K562 (cell line): ENCODE measurements at regions not wholly inside any gene's neighbourhood (a gene's known extent, or its start where the extent isn't known, plus 50 kb on each side); places are given as distances from the start of the nearest gene placed in this dataset.

ENCODE experiments used
- ATAC-seq: fragments of 200-7000 bp; cut with Tn5 transposase; 3 replicates; pipeline ENCODE4 v1.9.1; 2020; ENCODE audit warnings: moderate library complexity
- BruUV-seq: library from RNA; stranded (reverse); fragments of 400-500 nt; replicated peaks from 2 replicates; lab custom pipeline; 2021; lab: Mats Ljungman, UMichigan
- CTCF ChIA-PET: fragments of 300-600 bp; formaldehyde crosslinking; extraction: SDS; loops from one replicate; lab custom pipeline; 2021; ENCODE audit warnings: low intra/inter-chr PET ratio; lab: Yijun Ruan, JAX
- POLR2A ChIA-PET: fragments of 300-600, 350-650 bp; sonication (Branson Sonifier 250); formaldehyde crosslinking; extraction: SDS; loops from one replicate; lab custom pipeline; 2021; ENCODE audit warnings: antibody characterized with exemption, inconsistent platforms; lab: Yijun Ruan, JAX
- DNase-seq, 4 experiments: peaks; one replicate each; pipeline versions ENCODE4 v3.0.0 to v3.0.0-alpha.2; 2011 to 2018; ENCODE audit warnings: low spot score in 3 of 4, mixed read lengths in 3 of 4; ENCODE audit errors: extremely low read depth in 1 of 4
- FAIRE-seq: peaks from 2 replicates; lab custom pipeline; 2011; peaks lifted over from hg19 to GRCh38; lab: Jason Lieb, UNC
- H2AFZ ChIP-seq: 2 replicates; pipeline ENCODE4 v1.6.0; 2011; ENCODE audit warnings: low read depth, low read length, control low read depth, inconsistent platforms
- H3K27ac ChIP-seq: fragments of 200-600 bp; 3 replicates; pipeline ENCODE4 v1.8.0; 2011; ENCODE audit warnings: low read depth, mild to moderate bottlenecking, control low read depth, inconsistent platforms, low read length, moderate library complexity, mixed read lengths; ENCODE audit errors: extremely low read depth
- H3K27me3 ChIP-seq, 2 experiments: fragments of 300-600 bp in 1 of 2; 2 replicates in 1 of 2; 3 replicates in 1 of 2; pipeline versions ENCODE4 v1.6.0 to v1.8.0; 2011; ENCODE audit warnings: inconsistent platforms in 2 of 2, low read length in 2 of 2, mild to moderate bottlenecking in 1 of 2, mixed read lengths in 1 of 2, moderate library complexity in 1 of 2; ENCODE audit not compliant: control insufficient read depth in 2 of 2, insufficient read depth in 2 of 2
- H3K36me3 ChIP-seq: fragments of 300-600 bp; 3 replicates; pipeline ENCODE4 v1.8.0; 2011; ENCODE audit warnings: mild to moderate bottlenecking, low read length, inconsistent platforms; ENCODE audit not compliant: control insufficient read depth, insufficient read depth
- H3K4me1 ChIP-seq, 2 experiments: fragments of 200-600 bp in 1 of 2; replicated peaks in 1 of 2; 2 replicates in 1 of 2; 3 replicates in 1 of 2; pipeline versions ENCODE4 v1.5.1 to v1.8.0; 2011; ENCODE audit warnings: inconsistent platforms in 2 of 2, low read length in 2 of 2, mild to moderate bottlenecking in 1 of 2, mixed read lengths in 1 of 2, moderate library complexity in 1 of 2; ENCODE audit not compliant: control insufficient read depth in 2 of 2, insufficient read depth in 2 of 2
- H3K4me2 ChIP-seq: 2 replicates; pipeline ENCODE4 v1.6.1; 2011; ENCODE audit warnings: low read length, control low read depth, inconsistent platforms, mixed read lengths; ENCODE audit not compliant: insufficient read depth
- H3K4me3 ChIP-seq: fragments of 200-600 bp; sonication (generic), shearing (Covaris generic); 2 replicates; pipeline ENCODE4 v1.5.1; 2016; ENCODE audit warnings: control low read depth, inconsistent platforms
- H3K79me2 ChIP-seq: fragments of 200-600 bp; 3 replicates; pipeline ENCODE4 v1.8.0; 2011; ENCODE audit warnings: low read length, inconsistent platforms; ENCODE audit not compliant: control insufficient read depth, insufficient read depth
- H3K9ac ChIP-seq, 2 experiments: 2 replicates each; pipeline versions ENCODE4 v1.6.0 to v1.6.1; 2011; ENCODE audit warnings: low read depth in 2 of 2, low read length in 2 of 2, control low read depth in 1 of 2, inconsistent platforms in 1 of 2, mild to moderate bottlenecking in 1 of 2, mixed read lengths in 1 of 2; ENCODE audit not compliant: insufficient read depth in 1 of 2
- H3K9me1 ChIP-seq: one replicate; pipeline ENCODE4 v1.6.0; 2011; ENCODE audit warnings: inconsistent platforms, mild to moderate bottlenecking, low read length, moderate library complexity; ENCODE audit not compliant: control insufficient read depth, insufficient read depth
- H3K9me3 ChIP-seq: replicated peaks from 2 replicates; pipeline ENCODE4 v1.5.1; 2011; ENCODE audit warnings: low read depth, low read length, inconsistent platforms; ENCODE audit not compliant: control insufficient read depth, insufficient read depth
- H4K20me1 ChIP-seq: replicated peaks from 2 replicates; pipeline ENCODE4 v1.6.1; 2011; ENCODE audit warnings: low read length, inconsistent platforms, mixed read lengths; ENCODE audit not compliant: control insufficient read depth, insufficient read depth
- CXXC5 ChIP-seq: fragments of 250-450 bp; sonication (Bioruptor Pico); IDR thresholded peaks from 2 replicates; pipeline ENCODE4 v1.8.0; 2022; ENCODE audit warnings: inconsistent platforms, mild to moderate bottlenecking, moderate library complexity
- FOXP1 ChIP-seq: sonication (generic); formaldehyde crosslinking; IDR thresholded peaks from 2 replicates; pipeline ENCODE4 v1.8.0; 2022; ENCODE audit warnings: mild to moderate bottlenecking, missing genetic modification reagents
- KDM5B ChIP-seq: fragments of 200-600 bp; sonication (generic); IDR thresholded peaks from 2 replicates; pipeline ENCODE4 v1.6.1; 2012; ENCODE audit warnings: low read depth, mild to moderate bottlenecking, moderate library complexity, low read length, control low read depth, inconsistent platforms; ENCODE audit not compliant: insufficient replicate concordance
- MLX ChIP-seq, 2 experiments: fragments of 450-650 bp in 1 of 2; sonication (generic) in 1 of 2; formaldehyde crosslinking; conservative IDR thresholded peaks; 2 replicates each; pipeline versions ENCODE4 v1.4.0 to v1.8.1; 2020 to 2022; ENCODE audit warnings: mild to moderate bottlenecking in 1 of 2, missing genetic modification reagents in 1 of 2
- PATZ1 ChIP-seq: fragments of 250-450 bp; sonication (Bioruptor Pico); IDR thresholded peaks from 2 replicates; pipeline ENCODE4 v1.5.0; 2020; ENCODE audit warnings: mild to moderate bottlenecking, borderline replicate concordance
- WGBS: fragments of 100-300 bp; shearing (Covaris generic); methylation state at CpG from one replicate; pipeline ENCODE4 v1.1.6; 2016; ENCODE audit warnings: low coverage, mixed read lengths; ENCODE audit not compliant: insufficient coverage; ENCODE audit errors: missing lambda C conversion rate; 5-methylcytosine and 5-hydroxymethylcytosine counted together
- in situ Hi-C: fragments of 300-500 bp; cut with MboI; formaldehyde crosslinking; loops from 4 replicates; pipeline ENCODE4 v1.15.0; 2018; ENCODE audit warnings: inconsistent platforms, mixed read lengths
- intact Hi-C: fragments of 100-400 bp; cut with micrococcal nuclease; formaldehyde crosslinking; loops from 2 replicates; pipeline ENCODE4 v1.14.2; 2022

- 6% methylated on average over 3 of the region's 3 CpGs for WGBS
- H2AFZ ChIP-seq = no peak overlapping the region
- FAIRE-seq (no peak), DNase-seq (no peak), ATAC-seq (no peak)
- TF ChIP-seq FOXP1 (CRISPR knock-in tag) (no peak), PATZ1 (no peak), CXXC5 (CRISPR knock-in tag) (no peak), MLX (CRISPR knock-in tag; conservative IDR thresholded peaks at IDR 0.05) (no peak), KDM5B (no peak)
- H3K36me3 ChIP-seq = no peaks in the 10 kb centered on the region
- H3K9ac ChIP-seq = no peak overlapping the region
- H3K79me2 ChIP-seq = no peaks in the 10 kb centered on the region
- no peaks in the 10 kb centered on the region for H3K9me1 ChIP-seq
- BruUV-seq = no TSS peak
- no peaks in the 10 kb centered on the region for H4K20me1 ChIP-seq
- peaks cover 0 to 3% of the 10 kb centered on the region in 2 experiments; a peak in 1 of 5 replicates for H3K4me1 ChIP-seq
- no peak overlapping the region for H3K4me2 ChIP-seq
- CTCF ChIA-PET = no interaction called here
- in situ Hi-C loops (no loop called here), intact Hi-C loops (no loop called here)
- POLR2A ChIA-PET = no interaction called here
- no peak overlapping the region for H3K27ac ChIP-seq
- no peak overlapping the region for H3K4me3 ChIP-seq
- peaks cover 3 to 6% of the 10 kb centered on the region in 2 experiments for H3K27me3 ChIP-seq
- H3K9me3 ChIP-seq = no peaks in the 10 kb centered on the region
Measured at GRCh38 chr6:137692308-137692707, 174.8 kb upstream of the TNFAIP3 start.
